Effector memory CD8-positive, alpha-beta T cell (primary cell): ENCODE measurements at regions not wholly inside any gene's neighbourhood (a gene's known extent, or its start where the extent isn't known, plus 50 kb on each side); places are given as distances from the start of the nearest gene placed in this dataset.
"Not testable (repeated sequence)": the region's sequence is repeated elsewhere in the genome, so short reads cannot be mapped to it uniquely, and the experiment has no call there.

Experiments
- ATAC-seq: fragments of 150-1000 bp; cut with Tn5 transposase; replicated peaks from 2 replicates; pipeline ENCODE4 v1.10.0; 2021; ENCODE audit warnings: mild to moderate bottlenecking, moderate library complexity
- DNase-seq, 3 experiments: peaks; one replicate each; pipeline ENCODE4 v3.0.0; 2021
- H3K27ac Mint-ChIP-seq, 2 donors: one replicate each; pipeline ENCODE4 v1.8.0; 2022; ENCODE audit warnings: mild to moderate bottlenecking in 2 of 2, mixed read lengths in 2 of 2, moderate library complexity in 2 of 2
- H3K27me3 Mint-ChIP-seq, 2 donors: one replicate each; pipeline ENCODE4 v1.8.0; 2022; ENCODE audit warnings: mixed read lengths in 2 of 2
- H3K36me3 Mint-ChIP-seq: one replicate; pipeline ENCODE4 v1.8.0; 2022; ENCODE audit warnings: mild to moderate bottlenecking, moderate library complexity, mixed read lengths; ENCODE audit not compliant: insufficient read depth
- H3K4me1 Mint-ChIP-seq, 2 donors: one replicate each; pipeline ENCODE4 v1.8.0; 2022; ENCODE audit warnings: low read depth in 2 of 2, mixed read lengths in 2 of 2
- H3K4me3 Mint-ChIP-seq, 2 donors: one replicate each; pipeline ENCODE4 v1.8.0; 2022; ENCODE audit warnings: mild to moderate bottlenecking in 2 of 2, mixed read lengths in 2 of 2, moderate library complexity in 2 of 2
- H3K9me3 Mint-ChIP-seq, 2 donors: one replicate each; pipeline ENCODE4 v1.8.0; 2022; ENCODE audit warnings: mixed read lengths in 2 of 2

GRCh38 chr1:168490306-168490705 is 53.5 kb downstream of the XCL2 start:
- Mint-ChIP-seq H3K4me3 (no peak overlapping the region), H3K36me3 (no peaks in the 10 kb centered on the region), H3K27ac (peak overlapping the region in 1 of 2 donors; percentile 69), H3K4me1 (peaks cover 11 to 27% of the 10 kb centered on the region in 2 donors), H3K27me3 (no peaks in the 10 kb centered on the region), H3K9me3 (no peaks in the 10 kb centered on the region)
- no peak for DNase-seq
- ATAC-seq: no peak

- DNase-seq (no peak), ATAC-seq (no peak)
- Mint-ChIP-seq H3K27ac (no peak overlapping the region), H3K36me3 (no peaks in the 10 kb centered on the region), H3K9me3 (no peaks in the 10 kb centered on the region), H3K4me1 (peaks cover 25 to 38% of the 10 kb centered on the region in 2 donors), H3K27me3 (no peaks in the 10 kb centered on the region), H3K4me3 (no peak overlapping the region)
Measured at GRCh38 chr1:168488138-168488537, 55.7 kb downstream of the XCL2 start.

- H3K4me1 Mint-ChIP-seq: peaks cover 31 to 42% of the 10 kb centered on the region in 2 donors
- H3K4me3 Mint-ChIP-seq, ATAC-seq, H3K27ac Mint-ChIP-seq, H3K9me3 Mint-ChIP-seq, DNase-seq, H3K36me3 Mint-ChIP-seq, H3K27me3 Mint-ChIP-seq: not testable (repeated sequence)
Measured at GRCh38 chr1:168486820-168487219, 57.0 kb downstream of the XCL2 start.

GRCh38 chr1:168485048-168485447 is 58.7 kb downstream of the XCL2 start:
- Mint-ChIP-seq H3K36me3 (no peaks in the 10 kb centered on the region), H3K27ac (peak overlapping the region; percentile 54 to 74), H3K27me3 (no peaks in the 10 kb centered on the region), H3K4me3 (peak overlapping the region; percentile 21 to 27), H3K4me1 (peaks cover 43 to 50% of the 10 kb centered on the region in 2 donors), H3K9me3 (no peaks in the 10 kb centered on the region)
- no peak for DNase-seq
- ATAC-seq: peak; percentile 66

GRCh38 chr1:168484083-168484482 is 59.7 kb downstream of the XCL2 start:
- ATAC-seq (no peak), DNase-seq (no peak)
- H3K9me3 Mint-ChIP-seq: no peaks in the 10 kb centered on the region
- no peaks in the 10 kb centered on the region for H3K36me3 Mint-ChIP-seq
- no peaks in the 10 kb centered on the region for H3K27me3 Mint-ChIP-seq
- H3K4me1 Mint-ChIP-seq: peaks cover 48 to 58% of the 10 kb centered on the region in 2 donors
- peak overlapping the region; percentile 21 to 27 for H3K4me3 Mint-ChIP-seq
- peak overlapping the region; percentile 4 to 74 for H3K27ac Mint-ChIP-seq

- H3K27ac Mint-ChIP-seq: peak overlapping the region in 1 of 2 donors; percentile 4
- ATAC-seq (no peak), DNase-seq (no peak)
- no peak overlapping the region for H3K4me3 Mint-ChIP-seq
- H3K9me3 Mint-ChIP-seq: peaks cover 0 to 1% of the 10 kb centered on the region in 2 donors
- peaks cover 52 to 63% of the 10 kb centered on the region in 2 donors for H3K4me1 Mint-ChIP-seq
- H3K27me3 Mint-ChIP-seq: no peaks in the 10 kb centered on the region
- no peaks in the 10 kb centered on the region for H3K36me3 Mint-ChIP-seq
Measured at GRCh38 chr1:168483539-168483938, 60.3 kb downstream of the XCL2 start.

GRCh38 chr1:168482106-168482505 is 61.7 kb downstream of the XCL2 start:
- no peak overlapping the region for H3K27ac Mint-ChIP-seq
- DNase-seq (no peak), ATAC-seq (no peak)
- no peaks in the 10 kb centered on the region for H3K36me3 Mint-ChIP-seq
- peaks cover 57 to 62% of the 10 kb centered on the region in 2 donors for H3K4me1 Mint-ChIP-seq
- H3K27me3 Mint-ChIP-seq: no peaks in the 10 kb centered on the region
- H3K9me3 Mint-ChIP-seq: peaks cover 0 to 1% of the 10 kb centered on the region in 2 donors
- H3K4me3 Mint-ChIP-seq: no peak overlapping the region

GRCh38 chr1:168481586-168481985 is 62.2 kb downstream of the XCL2 start:
- peak overlapping the region in 1 of 2 donors; percentile 11 for H3K27ac Mint-ChIP-seq
- H3K36me3 Mint-ChIP-seq: no peaks in the 10 kb centered on the region
- H3K4me3 Mint-ChIP-seq: no peak overlapping the region
- peaks cover 0 to 1% of the 10 kb centered on the region in 2 donors for H3K9me3 Mint-ChIP-seq
- ATAC-seq (no peak), DNase-seq (no peak)
- no peaks in the 10 kb centered on the region for H3K27me3 Mint-ChIP-seq
- peaks cover 58 to 66% of the 10 kb centered on the region in 2 donors for H3K4me1 Mint-ChIP-seq

GRCh38 chr1:168480997-168481396 is 62.8 kb downstream of the XCL2 start:
- H3K4me3 Mint-ChIP-seq: peak overlapping the region in 1 of 2 donors; percentile 23
- H3K27me3 Mint-ChIP-seq: no peaks in the 10 kb centered on the region
- peaks cover 0 to 1% of the 10 kb centered on the region in 2 donors for H3K9me3 Mint-ChIP-seq
- DNase-seq: no peak
- H3K36me3 Mint-ChIP-seq: no peaks in the 10 kb centered on the region
- peaks cover 60 to 64% of the 10 kb centered on the region in 2 donors for H3K4me1 Mint-ChIP-seq
- no peak for ATAC-seq
- peak overlapping the region; percentile 11 to 76 for H3K27ac Mint-ChIP-seq

GRCh38 chr1:168477792-168478191 is 66.0 kb downstream of the XCL2 start:
- Mint-ChIP-seq H3K27ac (peak overlapping the region; percentile 6 to 7), H3K27me3 (no peaks in the 10 kb centered on the region), H3K36me3 (no peaks in the 10 kb centered on the region), H3K4me1 (peaks cover 45 to 57% of the 10 kb centered on the region in 2 donors), H3K4me3 (peak overlapping the region in 1 of 2 donors; percentile 10), H3K9me3 (peaks cover 0 to 6% of the 10 kb centered on the region in 2 donors)
- no peak for ATAC-seq
- no peak for DNase-seq

- Mint-ChIP-seq H3K36me3 (no peaks in the 10 kb centered on the region), H3K27ac (peak overlapping the region in 1 of 2 donors; percentile 39)
Measured at GRCh38 chr1:168476588-168477385, 67.0 kb downstream of the XCL2 start.

GRCh38 chr1:168474322-168474721 is 69.5 kb downstream of the XCL2 start:
- ATAC-seq (no peak), DNase-seq (no peak)
- no peaks in the 10 kb centered on the region for H3K36me3 Mint-ChIP-seq
- peaks cover 0 to 6% of the 10 kb centered on the region in 2 donors for H3K9me3 Mint-ChIP-seq
- H3K27me3 Mint-ChIP-seq: no peaks in the 10 kb centered on the region
- no peak overlapping the region for H3K27ac Mint-ChIP-seq
- no peak overlapping the region for H3K4me3 Mint-ChIP-seq
- H3K4me1 Mint-ChIP-seq: peaks cover 32 to 55% of the 10 kb centered on the region in 2 donors

More at GRCh38 chr1:168476588-168477385, 67.0 kb downstream of the XCL2 start:
- no peak for ATAC-seq
- Mint-ChIP-seq H3K4me3 (peak overlapping the region in 1 of 2 donors; percentile 5), H3K9me3 (peaks cover 0 to 6% of the 10 kb centered on the region in 2 donors), H3K4me1 (peaks cover 40 to 52% of the 10 kb centered on the region in 2 donors), H3K27me3 (no peaks in the 10 kb centered on the region)
- DNase-seq: no peak

- Mint-ChIP-seq H3K4me1 (peaks cover 34 to 56% of the 10 kb centered on the region in 2 donors), H3K27me3 (no peaks in the 10 kb centered on the region), H3K27ac (peak overlapping the region in 1 of 2 donors; percentile 26), H3K4me3 (no peak overlapping the region), H3K9me3 (peaks cover 0 to 4% of the 10 kb centered on the region in 2 donors), H3K36me3 (no peaks in the 10 kb centered on the region)
- ATAC-seq: no peak
- DNase-seq: no peak
Measured at GRCh38 chr1:168473126-168473525, 70.7 kb downstream of the XCL2 start.

GRCh38 chr1:168472223-168472622 is 71.6 kb downstream of the XCL2 start:
- no peak for ATAC-seq
- H3K27ac Mint-ChIP-seq: no peak overlapping the region
- H3K36me3 Mint-ChIP-seq: no peaks in the 10 kb centered on the region
- H3K27me3 Mint-ChIP-seq: no peaks in the 10 kb centered on the region
- DNase-seq: no peak
- peaks cover 0 to 4% of the 10 kb centered on the region in 2 donors for H3K9me3 Mint-ChIP-seq
- H3K4me1 Mint-ChIP-seq: peaks cover 35 to 57% of the 10 kb centered on the region in 2 donors
- H3K4me3 Mint-ChIP-seq: no peak overlapping the region
